Kidney (tissue), 13 donors: ENCODE measurements at regions not wholly inside any gene's neighbourhood (a gene's known extent, or its start where the extent isn't known, plus 50 kb on each side); places are given as distances from the start of the nearest gene placed in this dataset.

Experiments
- DNase-seq, 5 donors: peaks; one replicate each; pipeline ENCODE4 v3.0.0-alpha.2; 2013 to 2020
- FAIRE-seq: peaks from 2 replicates; lab custom pipeline; 2012; peaks lifted over from hg19 to GRCh38; lab: Jason Lieb, UNC
- H3K27ac ChIP-seq, 2 donors: one replicate each; pipeline ENCODE4 v1.7.0; 2013; ENCODE audit warnings: low read depth in 2 of 2, low read length in 2 of 2, inconsistent platforms in 1 of 2
- H3K27me3 ChIP-seq: one replicate; pipeline ENCODE4 v1.7.1; 2013; ENCODE audit warnings: low read length, inconsistent platforms; ENCODE audit not compliant: control insufficient read depth, insufficient read depth
- H3K36me3 ChIP-seq, 3 donors: one replicate each; pipeline versions ENCODE4 v1.7.0 to v1.7.1; 2013; ENCODE audit warnings: low read length in 3 of 3, control low read depth in 1 of 3, inconsistent platforms in 1 of 3; ENCODE audit not compliant: insufficient read depth in 3 of 3, control insufficient read depth in 2 of 3
- H3K4me1 ChIP-seq, 3 donors: one replicate each; pipeline versions ENCODE4 v1.7.0 to v1.7.1; 2013; ENCODE audit warnings: low read length in 3 of 3, inconsistent platforms in 1 of 3, low read depth in 1 of 3; ENCODE audit not compliant: control insufficient read depth in 2 of 3, insufficient read depth in 2 of 3
- H3K4me3 ChIP-seq, 3 donors: one replicate each; pipeline versions ENCODE4 v1.7.0 to v1.8.1; 2013; ENCODE audit warnings: low read length in 3 of 3, control low read depth in 1 of 3, inconsistent platforms in 1 of 3
- H3K9ac ChIP-seq, 3 donors: one replicate each; pipeline versions ENCODE4 v1.7.0 to v1.7.1; 2013; ENCODE audit warnings: low read length in 3 of 3, control low read depth in 1 of 3, inconsistent platforms in 1 of 3
- H3K9me3 ChIP-seq, 3 donors: one replicate each; pipeline versions ENCODE4 v1.7.0 to v1.7.1; 2013; ENCODE audit warnings: low read length in 3 of 3, control low read depth in 1 of 3, inconsistent platforms in 1 of 3; ENCODE audit not compliant: control insufficient read depth in 2 of 3, insufficient read depth in 1 of 3
- CTCF ChIP-seq: IDR thresholded peaks from 3 replicates; pipeline ENCODE4 v1.5.1; 2012; ENCODE audit warnings: mild to moderate bottlenecking, moderate library complexity, borderline replicate concordance; ENCODE audit not compliant: insufficient read depth; ENCODE audit errors: extremely low read depth
- intact Hi-C: fragments of 100-400 bp; cut with DNase I; formaldehyde crosslinking; loops from one replicate; pipeline ENCODE4 v1.11.1; 2022
- donor health status: control.
- donor health status: control.
- donor health status: control.
- donor health status: control.
- donor health status: control.
- donor health status: DM: yes; HTN: yes; CAD: no.
- donor health status: Normal renal cell carcinoma (clear cell type).

GRCh38 chrX:774536-774935 lies 143.9 kb downstream of the SHOX start:
- Histone ChIP-seq H3K27ac (no peak overlapping the region), H3K9me3 (no peaks in the 10 kb centered on the region), H3K36me3 (no peaks in the 10 kb centered on the region), H3K9ac (no peak overlapping the region), H3K27me3 (no peaks in the 10 kb centered on the region), H3K4me3 (no peak overlapping the region), H3K4me1 (no peaks in the 10 kb centered on the region)
- no peak for TF ChIP-seq CTCF
- intact Hi-C loops, result no loop called here
- DNase-seq (no peak), FAIRE-seq (no peak)

DNA sequence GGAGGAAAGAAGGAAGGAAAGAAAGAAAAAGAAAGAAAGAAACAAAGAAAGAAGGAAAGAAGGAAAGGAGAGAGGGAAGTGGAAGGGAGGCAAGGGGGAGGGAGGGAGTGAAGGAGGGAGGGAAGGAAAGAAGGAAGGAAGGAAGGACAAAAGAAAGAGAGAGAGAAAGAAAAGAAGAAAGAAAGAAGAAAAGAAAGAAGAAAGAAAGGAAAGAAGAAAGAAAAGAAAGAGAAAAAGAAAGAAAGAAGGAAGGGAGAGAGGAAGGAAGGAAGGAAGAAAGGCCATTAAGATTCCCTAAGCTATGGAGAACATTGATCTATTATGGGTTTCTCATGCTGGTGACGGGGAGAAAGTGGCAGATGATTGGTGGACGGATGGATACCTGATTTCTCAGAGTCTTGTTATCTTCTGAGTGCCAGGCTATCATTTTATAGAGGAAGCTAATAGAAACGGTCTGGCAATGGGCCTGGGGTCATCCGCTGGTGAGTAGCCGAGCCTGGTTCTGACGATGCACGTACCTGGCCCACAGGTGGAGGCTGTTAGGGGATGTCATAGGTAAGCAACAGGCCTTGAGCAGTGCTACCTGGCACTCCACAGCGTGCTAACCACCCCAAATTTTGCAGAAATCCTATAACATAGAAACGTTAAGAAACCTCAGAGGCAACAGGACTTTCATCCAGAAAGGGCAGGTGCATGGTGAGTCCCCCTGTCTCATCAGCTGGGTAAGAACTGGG lies 142.9 kb downstream of the SHOX start:
- Histone ChIP-seq H3K36me3 (no peaks in the 10 kb centered on the region), H3K27me3 (no peaks in the 10 kb centered on the region), H3K4me1 (no peaks in the 10 kb centered on the region), H3K9me3 (no peaks in the 10 kb centered on the region), H3K9ac (no peak overlapping the region), H3K27ac (no peak overlapping the region), H3K4me3 (no peak overlapping the region)
- TF ChIP-seq CTCF, result no peak
- intact Hi-C loops, result no loop called here
- FAIRE-seq, result no peak
- no peak for DNase-seq

DNA sequence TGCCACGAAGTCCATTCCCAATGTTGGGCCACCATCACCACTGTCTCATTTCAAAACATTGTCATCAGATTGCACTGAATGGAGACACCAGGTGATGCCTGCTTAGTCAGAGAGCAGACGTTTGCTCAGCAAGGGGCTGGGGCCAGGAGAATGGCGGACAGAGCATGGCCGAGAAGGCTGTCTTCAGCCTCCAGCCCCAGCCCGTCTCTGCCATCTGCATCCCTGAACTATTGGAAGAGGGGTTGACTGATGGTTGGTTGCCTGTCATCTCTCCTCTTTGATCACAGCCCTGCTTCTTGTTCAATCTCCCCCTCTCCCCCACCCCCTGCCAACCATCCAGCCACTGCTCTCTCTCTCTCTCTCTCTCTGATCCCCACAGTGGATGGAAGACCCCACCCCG lies 140.9 kb downstream of the SHOX start:
- H3K4me3 ChIP-seq, result no peak overlapping the region
- intact Hi-C loops, result no loop called here
- H3K27me3 ChIP-seq, result no peaks in the 10 kb centered on the region
- H3K27ac ChIP-seq, result no peak overlapping the region
- TF ChIP-seq CTCF, result no peak
- no peak for DNase-seq
- H3K36me3 ChIP-seq, result no peaks in the 10 kb centered on the region
- FAIRE-seq, result no peak
- no peaks in the 10 kb centered on the region for H3K4me1 ChIP-seq
- H3K9ac ChIP-seq, result no peak overlapping the region
- H3K9me3 ChIP-seq, result no peaks in the 10 kb centered on the region

GRCh38 chrX:769796-770195 lies 139.2 kb downstream of the SHOX start:
- H3K9me3 ChIP-seq, result no peaks in the 10 kb centered on the region
- H3K4me1 ChIP-seq, result no peaks in the 10 kb centered on the region
- no peak for TF ChIP-seq CTCF
- H3K27me3 ChIP-seq, result no peaks in the 10 kb centered on the region
- DNase-seq (no peak), FAIRE-seq (no peak)
- H3K9ac ChIP-seq, result no peak overlapping the region
- no peaks in the 10 kb centered on the region for H3K36me3 ChIP-seq
- intact Hi-C loops, result no loop called here
- H3K27ac ChIP-seq, result no peak overlapping the region
- no peak overlapping the region for H3K4me3 ChIP-seq
